ENCODE measurements at regions not wholly inside any gene's neighbourhood (a gene's known extent, or its start where the extent isn't known, plus 50 kb on each side); places are given as distances from the start of the nearest gene placed in this dataset.

GRCh38 chr18:41576643-41577042, 378.4 kb upstream of the PIK3C3 start:
- Histone ChIP-seq H3K27me3 (no peaks in the 10 kb centered on the region), H3K9me3 (no peaks in the 10 kb centered on the region), H3K27ac (no peak overlapping the region), H3K4me1 (ENCODE audit: insufficient read depth) (no peaks in the 10 kb centered on the region), H3K4me3 (no peak overlapping the region), H3K36me3 (no peaks in the 10 kb centered on the region)
- 68 to 82% (median 71%) methylated on average over 3 of the region's 3 CpGs for WGBS, 3 donors
- TF ChIP-seq CTCF (IDR thresholded peaks at IDR 0.05) (no peak), POLR2A (IDR thresholded peaks at IDR 0.05) (no peak), EP300 (IDR thresholded peaks at IDR 0.05) (no peak)
- DNase-seq = no peak
- intact Hi-C loops (cut with DNase I) = no loop called here

- TF ChIP-seq EP300 (IDR thresholded peaks at IDR 0.05) (no peak), CTCF (IDR thresholded peaks at IDR 0.05) (no peak), POLR2A (IDR thresholded peaks at IDR 0.05) (no peak)
- 5 to 11% (median 6%) methylated on average over 1 of the region's 1 CpG for whole genome bisulfite sequencing, 3 donors
- intact Hi-C loops (cut with DNase I) = no loop called here
These were observed 385.2 kb upstream of the PIK3C3 start for GRCh38 chr18:41569867-41570266.

GRCh38 chr18:41561961-41562360, 393.1 kb upstream of the PIK3C3 start:
- intact Hi-C loops (cut with DNase I) = no loop called here
- Histone ChIP-seq H3K4me1 (ENCODE audit: insufficient read depth) (no peaks in the 10 kb centered on the region), H3K4me3 (no peak overlapping the region), H3K27me3 (no peaks in the 10 kb centered on the region), H3K27ac (no peak overlapping the region), H3K9me3 (no peaks in the 10 kb centered on the region), H3K36me3 (no peaks in the 10 kb centered on the region)
- TF ChIP-seq CTCF (IDR thresholded peaks at IDR 0.05) = no peak
- TF ChIP-seq POLR2A (IDR thresholded peaks at IDR 0.05) = no peak
- no peak for TF ChIP-seq EP300 (IDR thresholded peaks at IDR 0.05)
- WGBS, 3 donors = 54 to 64% (median 61%) methylated on average over 2 of the region's 2 CpGs
- no peak for DNase-seq

More at GRCh38 chr18:41569867-41570266, 385.2 kb upstream of the PIK3C3 start:
- Histone ChIP-seq H3K27me3 (no peaks in the 10 kb centered on the region), H3K4me1 (ENCODE audit: insufficient read depth) (no peaks in the 10 kb centered on the region), H3K4me3 (no peak overlapping the region), H3K27ac (no peak overlapping the region), H3K9me3 (no peaks in the 10 kb centered on the region), H3K36me3 (no peaks in the 10 kb centered on the region)
- DNase-seq = no peak

- WGBS, 3 donors = 6 to 16% (median 12%) methylated on average over 1 of the region's 1 CpG
- TF ChIP-seq POLR2A (IDR thresholded peaks at IDR 0.05) (no peak), EP300 (IDR thresholded peaks at IDR 0.05) (no peak), CTCF (IDR thresholded peaks at IDR 0.05) (no peak)
- intact Hi-C loops (cut with DNase I) = no loop called here
- no peaks in the 10 kb centered on the region for H3K27me3 ChIP-seq
- no peak for DNase-seq
- H3K36me3 ChIP-seq = no peaks in the 10 kb centered on the region
- H3K9me3 ChIP-seq = no peaks in the 10 kb centered on the region
- no peak overlapping the region for H3K27ac ChIP-seq
- H3K4me3 ChIP-seq = no peak overlapping the region
- no peaks in the 10 kb centered on the region for H3K4me1 ChIP-seq (ENCODE audit: insufficient read depth)
These were observed 396.3 kb upstream of the PIK3C3 start for GRCh38 chr18:41558715-41559114.

GRCh38 chr18:41553716-41554115, 401.3 kb upstream of the PIK3C3 start:
- no peak overlapping the region for H3K27ac ChIP-seq
- H3K4me1 ChIP-seq (ENCODE audit: insufficient read depth) = no peaks in the 10 kb centered on the region
- 36 to 56% (median 42%) methylated on average over 6 of the region's 6 CpGs for WGBS, 3 donors
- intact Hi-C loops (cut with DNase I) = no loop called here
- no peak for TF ChIP-seq CTCF (IDR thresholded peaks at IDR 0.05)
- no peak for TF ChIP-seq POLR2A (IDR thresholded peaks at IDR 0.05)
- no peak for TF ChIP-seq EP300 (IDR thresholded peaks at IDR 0.05)
- DNase-seq = no peak
- H3K9me3 ChIP-seq = no peaks in the 10 kb centered on the region
- no peaks in the 10 kb centered on the region for H3K27me3 ChIP-seq
- no peak overlapping the region for H3K4me3 ChIP-seq
- no peaks in the 10 kb centered on the region for H3K36me3 ChIP-seq

Measured in ovary (tissue), 7 donors.